ENCODE measurements at regions not wholly inside any gene's neighbourhood (a gene's known extent, or its start where the extent isn't known, plus 50 kb on each side); places are given as distances from the start of the nearest gene placed in this dataset.
A peak's percentile ranks its signal among the peaks of the same experiment; 100 is the strongest.

DNA sequence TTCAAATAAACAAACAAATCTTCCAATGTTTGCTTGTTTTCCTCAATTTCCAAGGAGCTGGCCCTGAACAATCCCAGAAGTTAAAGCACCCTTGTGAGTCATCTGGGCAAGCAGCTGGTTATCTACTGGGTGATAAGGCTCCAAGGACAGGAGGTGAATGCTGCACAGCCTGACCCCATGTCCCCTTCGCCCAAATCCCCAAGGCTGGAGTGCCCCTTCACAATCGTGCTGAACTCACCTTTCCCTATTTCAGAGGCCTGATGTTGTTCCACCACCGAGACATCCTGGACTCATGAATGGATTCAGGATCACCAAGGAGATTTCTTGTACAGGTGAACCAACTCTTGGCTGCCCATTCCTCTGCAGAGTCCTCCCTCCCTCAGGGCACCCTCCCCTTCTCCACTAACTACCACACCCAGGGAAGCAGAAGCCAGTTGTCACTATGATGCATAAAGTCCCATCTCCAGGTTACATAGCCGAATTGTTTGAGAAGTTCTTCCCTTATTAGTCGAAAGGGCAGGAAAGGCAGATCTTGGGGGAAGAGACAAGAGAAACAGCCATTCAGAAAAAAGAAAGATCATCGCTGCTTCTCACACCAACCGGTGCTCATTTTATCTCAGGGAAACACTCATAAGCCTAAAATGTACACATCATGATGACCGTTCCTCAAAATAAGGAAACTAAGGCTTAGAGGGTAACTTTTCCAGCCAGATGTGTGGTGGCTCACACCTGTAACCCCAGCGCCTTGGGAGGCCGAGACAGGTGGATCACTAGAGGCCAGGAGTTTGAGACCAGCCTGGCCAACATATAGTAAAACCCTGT lies 138.8 kb upstream of the RREB1 start (continued):
- TF ChIP-seq, protein P1, sequence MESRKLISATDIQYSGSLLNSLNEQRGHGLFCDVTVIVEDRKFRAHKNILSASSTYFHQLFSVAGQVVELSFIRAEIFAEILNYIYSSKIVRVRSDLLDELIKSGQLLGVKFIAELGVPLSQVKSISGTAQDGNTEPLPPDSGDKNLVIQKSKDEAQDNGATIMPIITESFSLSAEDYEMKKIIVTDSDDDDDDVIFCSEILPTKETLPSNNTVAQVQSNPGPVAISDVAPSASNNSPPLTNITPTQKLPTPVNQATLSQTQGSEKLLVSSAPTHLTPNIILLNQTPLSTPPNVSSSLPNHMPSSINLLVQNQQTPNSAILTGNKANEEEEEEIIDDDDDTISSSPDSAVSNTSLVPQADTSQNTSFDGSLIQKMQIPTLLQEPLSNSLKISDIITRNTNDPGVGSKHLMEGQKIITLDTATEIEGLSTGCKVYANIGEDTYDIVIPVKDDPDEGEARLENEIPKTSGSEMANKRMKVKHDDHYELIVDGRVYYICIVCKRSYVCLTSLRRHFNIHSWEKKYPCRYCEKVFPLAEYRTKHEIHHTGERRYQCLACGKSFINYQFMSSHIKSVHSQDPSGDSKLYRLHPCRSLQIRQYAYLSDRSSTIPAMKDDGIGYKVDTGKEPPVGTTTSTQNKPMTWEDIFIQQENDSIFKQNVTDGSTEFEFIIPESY (IDR thresholded peaks at IDR 0.05) = no peak
- TF ChIP-seq SP1 (IDR thresholded peaks at IDR 0.05) (no peak), FOXA2 (IDR thresholded peaks at IDR 0.05) (no peak)

DNA sequence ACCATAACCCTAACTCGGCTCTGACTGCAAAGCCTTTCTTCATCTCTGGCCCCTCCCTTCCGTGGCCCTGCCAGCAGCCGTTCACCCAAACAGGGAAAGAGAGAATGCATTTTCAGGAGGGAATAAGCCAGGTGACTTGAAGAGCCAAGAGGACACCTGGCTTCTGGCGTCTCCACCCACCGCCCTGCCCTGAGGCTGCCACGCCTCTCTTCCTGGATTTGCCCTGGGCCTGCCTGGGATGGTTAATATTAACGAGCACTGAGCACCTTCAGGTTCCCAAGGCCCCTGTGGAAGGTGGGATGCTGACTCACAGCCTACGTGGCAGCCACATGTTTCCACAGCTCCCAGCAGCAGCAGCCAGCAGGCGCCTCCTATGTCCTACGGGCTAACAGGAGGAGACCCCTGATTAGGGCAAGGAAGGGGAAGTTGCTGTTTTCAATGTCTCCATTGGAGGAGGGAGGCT lies 138.0 kb upstream of the RREB1 start:
- WGBS = 81% methylated on average over 10 of the region's 10 CpGs
- H3K9ac ChIP-seq (ENCODE audit: low read depth in 1 of 2, low read length in 2 of 2) = no peak overlapping the region
- H3K36me3 ChIP-seq (ENCODE audit: control insufficient read depth in 4 of 4, insufficient read depth in 3 of 4, low read depth in 1 of 4, low read length in 3 of 4) = no peaks in the 10 kb centered on the region
- H3K27me3 ChIP-seq (ENCODE audit: control insufficient read depth in 4 of 4, insufficient read depth in 4 of 4, low read length in 3 of 4) = no peaks in the 10 kb centered on the region
- no peak overlapping the region for H3K27ac ChIP-seq (ENCODE audit: low read depth in 1 of 2, low read length in 2 of 2)
- TF ChIP-seq, protein P2, sequence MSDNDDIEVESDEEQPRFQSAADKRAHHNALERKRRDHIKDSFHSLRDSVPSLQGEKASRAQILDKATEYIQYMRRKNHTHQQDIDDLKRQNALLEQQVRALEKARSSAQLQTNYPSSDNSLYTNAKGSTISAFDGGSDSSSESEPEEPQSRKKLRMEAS (IDR thresholded peaks at IDR 0.05) = no peak
- TF ChIP-seq EGR1 (IDR thresholded peaks at IDR 0.05; ENCODE audit: low read depth in 2 of 2) (no peak), TAF1 (conservative IDR thresholded peaks at IDR 0.05) (no peak), HNF4G (IDR thresholded peaks at IDR 0.05) (no peak), YY1 (IDR thresholded peaks at IDR 0.05) (no peak), RAD21 (IDR thresholded peaks at IDR 0.05) (no peak), NR2F2 (IDR thresholded peaks at IDR 0.05) (no peak), RXRA (IDR thresholded peaks at IDR 0.05) (no peak)
- TF ChIP-seq, protein P3, sequence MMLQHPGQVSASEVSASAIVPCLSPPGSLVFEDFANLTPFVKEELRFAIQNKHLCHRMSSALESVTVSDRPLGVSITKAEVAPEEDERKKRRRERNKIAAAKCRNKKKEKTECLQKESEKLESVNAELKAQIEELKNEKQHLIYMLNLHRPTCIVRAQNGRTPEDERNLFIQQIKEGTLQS (IDR thresholded peaks at IDR 0.05) = no peak
- TF ChIP-seq, protein P4, sequence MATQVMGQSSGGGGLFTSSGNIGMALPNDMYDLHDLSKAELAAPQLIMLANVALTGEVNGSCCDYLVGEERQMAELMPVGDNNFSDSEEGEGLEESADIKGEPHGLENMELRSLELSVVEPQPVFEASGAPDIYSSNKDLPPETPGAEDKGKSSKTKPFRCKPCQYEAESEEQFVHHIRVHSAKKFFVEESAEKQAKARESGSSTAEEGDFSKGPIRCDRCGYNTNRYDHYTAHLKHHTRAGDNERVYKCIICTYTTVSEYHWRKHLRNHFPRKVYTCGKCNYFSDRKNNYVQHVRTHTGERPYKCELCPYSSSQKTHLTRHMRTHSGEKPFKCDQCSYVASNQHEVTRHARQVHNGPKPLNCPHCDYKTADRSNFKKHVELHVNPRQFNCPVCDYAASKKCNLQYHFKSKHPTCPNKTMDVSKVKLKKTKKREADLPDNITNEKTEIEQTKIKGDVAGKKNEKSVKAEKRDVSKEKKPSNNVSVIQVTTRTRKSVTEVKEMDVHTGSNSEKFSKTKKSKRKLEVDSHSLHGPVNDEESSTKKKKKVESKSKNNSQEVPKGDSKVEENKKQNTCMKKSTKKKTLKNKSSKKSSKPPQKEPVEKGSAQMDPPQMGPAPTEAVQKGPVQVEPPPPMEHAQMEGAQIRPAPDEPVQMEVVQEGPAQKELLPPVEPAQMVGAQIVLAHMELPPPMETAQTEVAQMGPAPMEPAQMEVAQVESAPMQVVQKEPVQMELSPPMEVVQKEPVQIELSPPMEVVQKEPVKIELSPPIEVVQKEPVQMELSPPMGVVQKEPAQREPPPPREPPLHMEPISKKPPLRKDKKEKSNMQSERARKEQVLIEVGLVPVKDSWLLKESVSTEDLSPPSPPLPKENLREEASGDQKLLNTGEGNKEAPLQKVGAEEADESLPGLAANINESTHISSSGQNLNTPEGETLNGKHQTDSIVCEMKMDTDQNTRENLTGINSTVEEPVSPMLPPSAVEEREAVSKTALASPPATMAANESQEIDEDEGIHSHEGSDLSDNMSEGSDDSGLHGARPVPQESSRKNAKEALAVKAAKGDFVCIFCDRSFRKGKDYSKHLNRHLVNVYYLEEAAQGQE (IDR thresholded peaks at IDR 0.05) = no peak
- peaks cover 0 to 9% (median 4%) of the 10 kb centered on the region in 4 donors for H3K4me1 ChIP-seq (ENCODE audit: control insufficient read depth in 4 of 4, insufficient read depth in 4 of 4, low read length in 3 of 4)
- no peaks in the 10 kb centered on the region for H3K9me3 ChIP-seq (ENCODE audit: control insufficient read depth in 4 of 4, low read length in 3 of 4)
- DNase-seq (ENCODE audit: low spot score) = no peak
- no peak overlapping the region for H3K4me3 ChIP-seq (ENCODE audit: low read depth in 1 of 3, low read length in 3 of 3)

DNA sequence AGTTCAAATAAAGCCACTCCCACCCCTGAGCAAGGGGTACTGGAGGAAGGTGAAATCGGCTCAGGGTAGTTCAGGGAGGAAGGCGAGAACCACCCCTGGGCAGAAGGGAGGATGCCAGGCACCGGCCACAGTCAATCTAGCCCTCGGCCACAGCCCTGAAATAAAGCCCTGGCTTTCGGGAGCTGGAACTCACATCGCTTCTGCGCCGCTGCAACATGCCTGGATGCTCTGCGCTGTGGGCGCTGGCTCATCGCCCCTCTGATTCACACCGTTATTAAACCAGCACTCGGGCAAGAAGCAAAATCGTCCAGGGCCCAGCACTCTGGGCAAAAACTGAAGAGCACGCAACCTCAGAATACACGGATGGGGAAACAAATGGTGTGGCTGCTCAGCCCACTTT lies 136.9 kb upstream of the RREB1 start:
- peaks cover 0 to 14% (median 5%) of the 10 kb centered on the region in 4 donors for H3K4me1 ChIP-seq (ENCODE audit: control insufficient read depth in 4 of 4, insufficient read depth in 4 of 4, low read length in 3 of 4)
- DNase-seq (ENCODE audit: low spot score) = no peak
- no peak overlapping the region for H3K9ac ChIP-seq (ENCODE audit: low read depth in 1 of 2, low read length in 2 of 2)
- H3K27me3 ChIP-seq (ENCODE audit: control insufficient read depth in 4 of 4, insufficient read depth in 4 of 4, low read length in 3 of 4) = no peaks in the 10 kb centered on the region
- peak overlapping the region; percentile 35 to 56 for H3K27ac ChIP-seq (ENCODE audit: low read depth in 1 of 2, low read length in 2 of 2)
- TF ChIP-seq, protein P5, sequence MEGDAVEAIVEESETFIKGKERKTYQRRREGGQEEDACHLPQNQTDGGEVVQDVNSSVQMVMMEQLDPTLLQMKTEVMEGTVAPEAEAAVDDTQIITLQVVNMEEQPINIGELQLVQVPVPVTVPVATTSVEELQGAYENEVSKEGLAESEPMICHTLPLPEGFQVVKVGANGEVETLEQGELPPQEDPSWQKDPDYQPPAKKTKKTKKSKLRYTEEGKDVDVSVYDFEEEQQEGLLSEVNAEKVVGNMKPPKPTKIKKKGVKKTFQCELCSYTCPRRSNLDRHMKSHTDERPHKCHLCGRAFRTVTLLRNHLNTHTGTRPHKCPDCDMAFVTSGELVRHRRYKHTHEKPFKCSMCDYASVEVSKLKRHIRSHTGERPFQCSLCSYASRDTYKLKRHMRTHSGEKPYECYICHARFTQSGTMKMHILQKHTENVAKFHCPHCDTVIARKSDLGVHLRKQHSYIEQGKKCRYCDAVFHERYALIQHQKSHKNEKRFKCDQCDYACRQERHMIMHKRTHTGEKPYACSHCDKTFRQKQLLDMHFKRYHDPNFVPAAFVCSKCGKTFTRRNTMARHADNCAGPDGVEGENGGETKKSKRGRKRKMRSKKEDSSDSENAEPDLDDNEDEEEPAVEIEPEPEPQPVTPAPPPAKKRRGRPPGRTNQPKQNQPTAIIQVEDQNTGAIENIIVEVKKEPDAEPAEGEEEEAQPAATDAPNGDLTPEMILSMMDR (IDR thresholded peaks at IDR 0.05; ENCODE audit: low read depth, low read length, missing input control) = no peak
- TF ChIP-seq FOXA1 (IDR thresholded peaks at IDR 0.05) = no peak
- TF ChIP-seq, protein P1 (IDR thresholded peaks at IDR 0.05) = no peak
- TF ChIP-seq, protein P3 (IDR thresholded peaks at IDR 0.05) = no peak
- H3K36me3 ChIP-seq (ENCODE audit: control insufficient read depth in 4 of 4, insufficient read depth in 3 of 4, low read depth in 1 of 4, low read length in 3 of 4) = no peaks in the 10 kb centered on the region
- no peaks in the 10 kb centered on the region for H3K9me3 ChIP-seq (ENCODE audit: control insufficient read depth in 4 of 4, low read length in 3 of 4)
- H3K4me3 ChIP-seq (ENCODE audit: low read depth in 1 of 3, low read length in 3 of 3) = no peak overlapping the region
- WGBS = 92% methylated on average over 16 of the region's 16 CpGs

Data from liver (tissue), 8 donors.